Common myeloid progenitor, CD34-positive (primary cell): ENCODE measurements at regions not wholly inside any gene's neighbourhood (a gene's known extent, or its start where the extent isn't known, plus 50 kb on each side); places are given as distances from the start of the nearest gene placed in this dataset.

Experiments used
- CTCF ChIA-PET: fragments of 350-600 bp; sonication (Branson Sonifier 250); formaldehyde crosslinking; loops from one replicate; lab custom pipeline; 2021; ENCODE audit warnings: antibody characterized with exemption; lab: Charles Lee
- POLR2A ChIA-PET: fragments of 350-600 bp; sonication (Branson Sonifier 250); formaldehyde crosslinking; loops from one replicate; lab custom pipeline; 2021; ENCODE audit warnings: antibody characterized with exemption; lab: Charles Lee
- DNase-seq, 3 donors: peaks; one replicate each; pipeline versions ENCODE4 v3.0.0 to v3.0.0-alpha.2; 2013
- H3K27ac ChIP-seq, 2 experiments: 1 replicate in 1 of 2; 2 replicates in 1 of 2; pipeline ENCODE4 v1.7.0; 2013; ENCODE audit warnings: inconsistent platforms in 2 of 2, low read length in 2 of 2, mild to moderate bottlenecking in 2 of 2, low read depth in 1 of 2, moderate library complexity in 1 of 2; ENCODE audit not compliant: severe bottlenecking in 2 of 2, insufficient read depth in 1 of 2, poor library complexity in 1 of 2
- H3K27me3 ChIP-seq, 5 experiments: replicated peaks in 2 of 5; 1 replicate in 3 of 5; 2 replicates in 2 of 5; pipeline versions ENCODE4 v1.6.1 to v1.7.0; 2013; ENCODE audit warnings: low read length in 4 of 5, mild to moderate bottlenecking in 2 of 5, moderate library complexity in 2 of 5, inconsistent platforms in 1 of 5; ENCODE audit not compliant: insufficient read depth in 5 of 5, control insufficient read depth in 4 of 5
- H3K36me3 ChIP-seq, 4 experiments: 1 replicate in 2 of 4; 2 replicates in 2 of 4; pipeline versions ENCODE4 v1.6.1 to v1.7.0; 2013; ENCODE audit warnings: low read length in 3 of 4, control low read depth in 1 of 4, mild to moderate bottlenecking in 1 of 4; ENCODE audit not compliant: control insufficient read depth in 4 of 4, insufficient read depth in 4 of 4
- H3K4me1 ChIP-seq, 4 experiments: 1 replicate in 3 of 4; 2 replicates in 1 of 4; pipeline versions ENCODE4 v1.6.1 to v1.7.1; 2013; ENCODE audit warnings: low read length in 3 of 4, mild to moderate bottlenecking in 3 of 4, control low read depth in 1 of 4, inconsistent platforms in 1 of 4, moderate library complexity in 1 of 4; ENCODE audit not compliant: control insufficient read depth in 4 of 4, insufficient read depth in 4 of 4; ENCODE audit errors: control extremely low read depth in 1 of 4
- H3K4me3 ChIP-seq, 7 experiments: 1 replicate in 4 of 7; 2 replicates in 3 of 7; pipeline versions ENCODE4 v1.5.1 to v1.7.0; 2013; ENCODE audit warnings: mild to moderate bottlenecking in 7 of 7, low read length in 6 of 7, moderate library complexity in 6 of 7, inconsistent platforms in 2 of 7, low read depth in 2 of 7, control low read depth in 1 of 7; ENCODE audit not compliant: insufficient read depth in 4 of 7, control insufficient read depth in 1 of 7; ENCODE audit errors: extremely low read depth in 1 of 7
- H3K9me3 ChIP-seq, 5 experiments: 1 replicate in 4 of 5; 2 replicates in 1 of 5; pipeline versions ENCODE4 v1.6.1 to v1.7.1; 2013; ENCODE audit warnings: low read length in 4 of 5, mild to moderate bottlenecking in 2 of 5, inconsistent platforms in 1 of 5, low read depth in 1 of 5, moderate library complexity in 1 of 5; ENCODE audit not compliant: control insufficient read depth in 4 of 5, insufficient read depth in 2 of 5; ENCODE audit errors: control extremely low read depth in 1 of 5
- WGBS: methylation state at CpG from one replicate; pipeline ENCODE4 v1.1.5; 2013; ENCODE audit not compliant: insufficient coverage; 5-methylcytosine and 5-hydroxymethylcytosine counted together

- ChIA-PET POLR2A (no interaction called here), CTCF (interaction anchor here (0.8 kb wide), 1 partner anchor 16 kb away, joined by 3 read pairs; no protein-coding TSS in a partner anchor)
- no peak for DNase-seq
- H3K4me1 ChIP-seq = no peaks in the 10 kb centered on the region
- H3K27ac ChIP-seq = no peak overlapping the region
- no peak overlapping the region for H3K4me3 ChIP-seq
- no peaks in the 10 kb centered on the region for H3K27me3 ChIP-seq
- no peaks in the 10 kb centered on the region for H3K36me3 ChIP-seq
- H3K9me3 ChIP-seq = no peaks in the 10 kb centered on the region
Observed at GRCh38 chr18:42477267-42477666, 522.2 kb downstream of the PIK3C3 start.

- no peaks in the 10 kb centered on the region for H3K36me3 ChIP-seq
- H3K27me3 ChIP-seq = no peaks in the 10 kb centered on the region
- H3K27ac ChIP-seq = no peak overlapping the region
- ChIA-PET POLR2A (no interaction called here), CTCF (no interaction called here)
- no peak for DNase-seq
- H3K4me1 ChIP-seq = no peaks in the 10 kb centered on the region
- H3K9me3 ChIP-seq = no peaks in the 10 kb centered on the region
- 92% methylated on average over 4 of the region's 5 CpGs for WGBS
- no peak overlapping the region for H3K4me3 ChIP-seq
Observed at GRCh38 chr18:42480441-42480840, 525.4 kb downstream of the PIK3C3 start.

GRCh38 chr18:42484648-42485047 is 529.6 kb downstream of the PIK3C3 start:
- H3K36me3 ChIP-seq = no peaks in the 10 kb centered on the region
- CTCF ChIA-PET = no interaction called here
- H3K27ac ChIP-seq = no peak overlapping the region
- DNase-seq = no peak
- H3K27me3 ChIP-seq = no peaks in the 10 kb centered on the region
- H3K4me3 ChIP-seq = no peak overlapping the region
- peaks cover 0 to 3% (median 0%) of the 10 kb centered on the region in 5 experiments for H3K9me3 ChIP-seq
- H3K4me1 ChIP-seq = no peaks in the 10 kb centered on the region
- POLR2A ChIA-PET = no interaction called here

- Histone ChIP-seq H3K27ac (no peak overlapping the region), H3K4me3 (no peak overlapping the region), H3K27me3 (no peaks in the 10 kb centered on the region), H3K36me3 (no peaks in the 10 kb centered on the region), H3K9me3 (peaks cover 0 to 3% (median 0%) of the 10 kb centered on the region in 5 experiments), H3K4me1 (no peaks in the 10 kb centered on the region)
- 88% methylated on average over 1 of the region's 2 CpGs for WGBS
- ChIA-PET POLR2A (no interaction called here), CTCF (no interaction called here)
- no peak for DNase-seq
Observed at GRCh38 chr18:42486271-42486670, 531.2 kb downstream of the PIK3C3 start.

GRCh38 chr18:42508683-42509296 is 553.8 kb downstream of the PIK3C3 start:
- H3K36me3 ChIP-seq = no peaks in the 10 kb centered on the region
- H3K9me3 ChIP-seq = no peaks in the 10 kb centered on the region
- no peak overlapping the region for H3K4me3 ChIP-seq
- POLR2A ChIA-PET = no interaction called here
- no peak for DNase-seq
- 94% methylated on average over 3 of the region's 3 CpGs for WGBS
- CTCF ChIA-PET = no interaction called here
- no peaks in the 10 kb centered on the region for H3K27me3 ChIP-seq
- H3K27ac ChIP-seq = no peak overlapping the region
- no peaks in the 10 kb centered on the region for H3K4me1 ChIP-seq

- WGBS = 86% methylated on average over 1 of the region's 1 CpG
- no peak for DNase-seq
- H3K27ac ChIP-seq = no peak overlapping the region
- H3K36me3 ChIP-seq = no peaks in the 10 kb centered on the region
- H3K27me3 ChIP-seq = no peaks in the 10 kb centered on the region
- no peaks in the 10 kb centered on the region for H3K9me3 ChIP-seq
- ChIA-PET CTCF (no interaction called here), POLR2A (no interaction called here)
- H3K4me3 ChIP-seq = no peak overlapping the region
- no peaks in the 10 kb centered on the region for H3K4me1 ChIP-seq
Observed at GRCh38 chr18:42509750-42510415, 554.8 kb downstream of the PIK3C3 start.

- no peak for DNase-seq
- Histone ChIP-seq H3K27me3 (no peaks in the 10 kb centered on the region), H3K4me1 (no peaks in the 10 kb centered on the region), H3K36me3 (no peaks in the 10 kb centered on the region), H3K27ac (no peak overlapping the region), H3K4me3 (no peak overlapping the region), H3K9me3 (no peaks in the 10 kb centered on the region)
- POLR2A ChIA-PET = no interaction called here
- CTCF ChIA-PET = no interaction called here
Observed at GRCh38 chr18:42510540-42510939, 555.5 kb downstream of the PIK3C3 start.
